HG03558 (cell line): ENCODE measurements at regions not wholly inside any gene's neighbourhood (a gene's known extent, or its start where the extent isn't known, plus 50 kb on each side); places are given as distances from the start of the nearest gene placed in this dataset.
"Not testable (repeated sequence)": the region's sequence is repeated elsewhere in the genome, so short reads cannot be mapped to it uniquely, and the experiment has no call there.

ENCODE experiments used
- ATAC-seq: cut with Tn5 transposase; IDR thresholded peaks from one replicate; pipeline ENCODE4 v1.9.1; 2021; ENCODE audit warnings: moderate number of reproducible peaks; ENCODE audit not compliant: unreplicated experiment; ENCODE audit errors: extremely low read depth

DNA sequence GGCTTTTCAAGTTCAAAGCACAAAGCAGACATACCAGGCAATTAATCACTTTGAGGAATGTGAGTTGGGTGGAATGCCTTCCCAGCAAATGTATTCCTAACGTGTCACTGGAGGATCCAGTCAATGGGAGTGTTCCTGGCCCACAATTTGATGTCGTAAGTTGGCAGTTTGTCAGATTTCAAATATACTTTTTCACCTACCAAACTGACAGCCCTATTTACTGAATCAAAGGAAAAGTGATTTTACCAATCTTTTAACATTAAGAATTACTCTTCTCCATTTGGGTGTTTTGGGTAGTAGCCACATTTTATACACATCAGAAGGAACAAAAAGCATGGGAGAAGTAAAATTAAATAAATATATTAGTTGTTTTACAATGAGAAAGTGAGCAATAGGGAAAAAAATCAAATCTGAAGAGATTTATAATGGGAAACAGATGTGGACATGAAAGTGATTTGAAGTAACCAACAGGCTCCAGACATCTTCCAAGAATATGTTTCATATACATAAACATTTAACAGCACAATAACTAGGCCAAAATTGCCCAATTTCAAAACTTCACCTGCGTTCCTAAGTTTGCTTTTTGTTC, 222.9 kb downstream of the MTERF1 start:
- no peak for ATAC-seq

DNA sequence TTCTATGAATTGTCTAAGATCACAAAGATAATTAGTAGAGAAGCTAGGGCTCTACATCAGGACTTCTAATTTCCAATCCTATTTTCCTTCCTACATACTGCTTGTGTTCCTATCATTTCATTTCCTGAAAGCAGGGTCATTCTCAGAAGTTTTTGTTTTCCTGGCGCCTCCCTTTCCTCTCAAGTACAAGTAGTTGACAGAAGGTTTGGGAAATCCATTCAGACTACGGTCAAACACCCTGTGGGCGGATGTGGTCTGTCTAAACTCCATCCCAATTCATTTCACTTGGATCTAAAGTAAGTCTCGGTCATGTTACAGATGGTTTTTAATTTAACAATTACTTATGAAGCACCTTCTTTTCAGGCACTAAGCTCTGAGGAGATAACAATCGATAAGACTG, 221.4 kb downstream of the MTERF1 start:
- no peak for ATAC-seq

DNA sequence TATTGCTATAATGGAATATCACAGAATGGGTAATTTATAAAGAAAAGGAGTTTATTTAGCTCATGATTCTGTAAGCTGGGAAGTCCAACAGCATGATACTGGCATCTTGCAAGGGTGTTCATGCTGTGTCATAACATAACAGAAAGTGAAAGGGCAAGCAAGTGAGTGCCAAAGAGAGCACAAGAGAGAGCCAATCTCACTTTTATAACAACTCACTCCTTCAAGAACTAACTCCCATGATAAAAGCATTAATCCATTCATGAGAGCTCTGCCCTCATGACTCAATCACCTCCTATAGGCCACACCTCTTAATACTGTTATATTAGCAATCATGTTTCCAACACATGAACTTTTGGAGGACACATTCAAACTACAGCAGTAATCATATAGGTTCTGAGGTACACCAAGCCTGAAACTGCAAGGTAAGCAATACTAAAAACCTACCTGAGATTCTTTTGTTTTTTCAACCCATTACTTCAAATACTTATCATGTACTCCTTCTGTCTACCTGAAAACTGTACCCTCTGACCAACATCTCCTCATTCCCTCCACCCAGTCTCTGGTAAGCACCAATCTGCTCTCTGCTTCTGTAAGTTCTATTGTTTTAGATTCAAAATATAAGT, 219.7 kb downstream of the MTERF1 start:
- no peak for ATAC-seq

DNA sequence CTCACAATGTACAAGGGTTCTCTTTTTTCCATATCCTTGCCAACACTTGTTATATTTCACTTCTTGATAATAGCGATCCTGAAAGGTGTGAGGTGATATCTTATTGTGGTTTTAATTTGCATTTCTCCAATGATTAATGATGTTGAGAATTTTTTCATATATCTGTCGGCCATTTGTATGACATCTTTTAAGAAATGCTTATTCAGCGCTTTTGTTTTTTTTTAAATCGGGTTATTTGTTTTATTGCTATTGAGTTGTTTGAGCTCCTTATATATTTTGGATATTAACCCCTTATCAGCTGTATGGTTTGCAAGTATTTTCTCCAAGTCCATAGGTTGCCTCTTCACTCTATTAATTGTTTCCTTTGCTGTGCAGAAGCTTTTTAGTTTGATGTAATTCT, 218.8 kb downstream of the MTERF1 start:
- no peak for ATAC-seq

DNA sequence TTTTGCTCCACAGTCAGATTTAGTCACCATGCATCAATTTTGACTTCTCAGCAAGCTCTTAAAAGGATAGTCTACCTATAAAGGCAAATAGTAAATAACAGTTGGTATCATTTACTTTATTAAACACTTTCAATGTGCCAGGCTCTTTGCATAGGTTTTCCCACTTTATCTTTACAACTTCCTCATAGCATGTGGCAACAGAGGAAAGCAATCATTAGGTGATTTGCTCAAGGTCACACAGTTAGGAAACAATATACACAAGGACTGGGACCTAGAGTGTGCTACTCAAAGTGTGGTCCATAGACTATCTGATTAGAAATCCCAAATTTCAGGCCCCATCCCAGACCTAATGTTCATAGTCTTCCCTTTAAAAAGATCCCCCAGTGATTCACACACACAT, 212.3 kb downstream of the MTERF1 start:
- ATAC-seq = no peak

DNA sequence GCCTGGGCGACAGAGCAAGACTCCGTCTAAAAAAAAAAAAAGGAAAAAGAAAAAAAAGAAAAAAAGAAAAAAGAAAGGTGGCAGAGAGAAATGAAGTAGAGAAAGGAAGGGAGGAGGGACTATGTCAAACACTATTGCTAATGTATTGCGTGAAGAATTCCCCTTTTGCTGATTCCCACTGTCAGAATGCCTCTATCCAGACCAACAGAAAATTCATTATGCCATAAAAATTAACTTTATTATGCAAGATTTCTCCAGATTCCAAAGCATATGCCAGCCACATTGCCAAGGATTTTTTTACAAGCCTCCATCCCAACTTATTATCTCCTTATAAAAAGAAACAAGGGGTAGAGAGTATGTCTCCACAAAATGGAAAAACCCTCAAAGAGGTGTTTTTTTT, 209.3 kb downstream of the MTERF1 start:
- ATAC-seq = no peak

DNA sequence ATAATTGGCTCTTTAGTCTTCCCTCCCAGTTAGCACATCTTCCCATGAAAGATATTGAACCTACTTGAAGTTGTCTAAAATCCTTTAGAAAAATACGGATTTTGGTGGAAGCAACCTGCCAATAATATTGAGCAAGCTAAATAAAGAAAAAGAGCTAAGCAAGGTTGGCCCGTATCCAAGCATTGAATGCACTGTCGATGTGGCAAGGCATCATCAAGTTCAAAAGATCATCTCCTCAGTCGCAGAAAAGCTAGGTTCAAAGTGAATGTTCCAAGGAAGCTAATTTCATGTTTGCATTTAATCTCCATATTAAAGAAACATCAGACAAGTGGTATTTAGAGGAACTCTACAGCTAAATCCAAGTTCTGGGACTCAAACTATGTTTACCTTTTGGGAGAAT, 206.0 kb downstream of the MTERF1 start:
- ATAC-seq = no peak

DNA sequence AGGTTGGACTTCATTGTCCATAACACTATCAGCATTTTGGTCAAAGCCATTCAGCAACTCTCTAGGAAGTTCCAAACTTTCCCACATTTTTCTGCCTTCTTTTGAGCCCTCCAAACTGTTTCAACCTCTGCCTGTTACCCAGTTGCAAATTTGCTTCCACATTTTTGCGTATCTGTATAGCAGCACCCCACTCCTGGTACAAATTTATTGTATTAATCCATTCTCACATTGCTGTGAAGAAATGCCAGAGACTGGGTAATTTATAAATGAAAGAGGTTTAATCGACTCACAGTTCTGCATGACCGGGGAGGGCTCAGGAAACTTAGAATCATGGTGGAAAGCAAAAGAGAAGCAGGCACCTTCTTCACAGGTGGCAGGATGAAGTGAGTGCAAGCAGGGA, 198.8 kb downstream of the MTERF1 start:
- ATAC-seq = no peak

DNA sequence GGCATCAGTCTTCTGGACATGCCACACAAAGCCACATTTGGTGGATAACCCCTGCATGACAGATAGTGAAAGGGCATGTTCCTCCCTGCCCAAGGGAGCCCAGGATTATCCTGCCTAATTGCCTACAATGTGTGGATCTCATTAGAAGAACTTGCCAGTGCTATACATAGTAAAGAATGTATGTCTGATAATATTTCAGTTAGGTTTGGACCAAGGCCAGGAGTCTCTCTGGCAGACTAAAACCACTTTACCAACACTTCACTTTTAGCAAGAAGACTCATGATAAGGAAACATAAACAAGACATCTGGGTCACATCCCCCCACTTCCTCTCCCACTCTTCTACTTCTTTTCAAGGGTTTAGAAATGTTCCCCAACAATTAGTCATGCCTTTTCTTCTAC, 196.7 kb downstream of the MTERF1 start:
- ATAC-seq = no peak

DNA sequence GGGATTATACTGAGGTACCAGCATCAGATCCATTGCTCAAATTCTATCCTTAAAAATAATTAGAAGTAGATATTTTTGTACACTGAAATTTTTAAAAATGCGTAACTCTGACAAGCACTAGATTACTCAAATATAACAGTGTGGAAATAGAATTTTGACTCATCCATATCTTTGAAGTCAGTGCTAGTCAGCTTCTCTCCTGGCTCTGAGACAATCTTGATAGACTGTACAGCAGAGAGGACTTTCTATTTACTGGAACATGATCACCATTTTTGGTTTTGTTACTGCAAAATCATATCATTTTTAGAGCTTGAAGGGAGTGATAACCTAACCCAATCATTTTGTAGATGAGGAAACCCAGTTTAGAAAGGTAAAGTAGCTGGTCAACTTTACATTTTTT, 195.0 kb downstream of the MTERF1 start:
- ATAC-seq = no peak

DNA sequence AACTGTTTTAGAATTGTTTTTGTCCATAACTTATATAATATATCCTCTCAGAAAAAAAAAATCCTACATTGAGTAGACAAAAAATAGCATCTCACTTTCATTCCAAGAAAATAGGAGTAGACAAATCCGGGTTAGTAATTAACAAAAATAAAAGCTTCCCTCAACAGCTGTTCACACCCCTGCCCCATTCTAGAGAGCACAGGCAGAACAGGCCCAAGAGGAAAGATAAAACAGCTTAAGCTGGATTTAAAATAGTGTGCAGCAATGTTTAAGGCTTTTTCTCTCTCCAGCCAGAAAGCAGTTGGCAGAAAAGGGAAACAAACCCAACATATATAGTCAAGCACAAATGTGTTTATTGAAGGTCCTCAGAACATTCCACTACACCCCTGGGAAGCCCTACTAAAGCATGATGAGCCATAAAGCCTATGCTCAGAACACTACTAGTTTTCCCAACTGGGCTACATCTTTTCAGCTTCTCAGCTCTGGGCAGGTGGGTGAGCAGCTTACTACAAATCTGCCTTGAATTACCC, 189.9 kb downstream of the MTERF1 start:
- no peak for ATAC-seq

DNA sequence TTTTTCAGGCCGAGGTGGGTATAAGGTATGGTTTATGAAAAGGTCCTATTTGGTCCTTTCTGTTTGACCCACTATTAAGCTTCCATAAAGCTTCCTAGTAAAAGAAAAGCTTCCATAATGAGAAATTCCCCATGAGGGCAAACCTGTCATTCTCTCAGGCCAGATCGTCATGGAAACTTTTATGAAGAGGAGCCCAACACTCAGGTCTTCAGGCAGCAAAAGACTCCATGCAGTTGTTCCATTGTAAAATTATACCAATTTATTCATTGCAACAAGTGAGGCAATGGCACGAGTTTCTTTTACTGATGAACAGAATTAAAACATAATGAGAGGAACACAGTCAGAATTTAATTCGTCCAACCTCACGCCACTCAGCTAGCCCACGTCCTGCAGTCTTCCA, 188.6 kb downstream of the MTERF1 start:
- ATAC-seq = no peak

DNA sequence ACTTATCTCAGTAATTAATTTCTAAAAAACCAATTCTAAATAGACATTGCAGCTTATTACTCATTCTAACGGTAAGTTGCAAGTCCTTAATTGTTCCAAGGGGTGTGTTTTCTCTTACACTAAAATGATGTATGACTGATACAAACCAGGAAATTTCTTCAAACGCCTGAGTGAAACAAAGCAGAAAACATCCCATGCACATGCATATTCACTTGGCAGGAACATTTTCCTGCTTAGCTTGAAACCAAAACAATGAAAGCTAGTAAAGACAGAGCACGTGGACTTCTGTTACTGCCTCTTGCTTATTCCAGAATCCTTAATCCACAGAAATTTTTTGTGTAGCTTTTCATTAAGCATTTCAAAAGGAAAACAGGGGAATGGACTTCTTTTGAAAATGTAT, 187.7 kb downstream of the MTERF1 start:
- ATAC-seq = no peak

DNA sequence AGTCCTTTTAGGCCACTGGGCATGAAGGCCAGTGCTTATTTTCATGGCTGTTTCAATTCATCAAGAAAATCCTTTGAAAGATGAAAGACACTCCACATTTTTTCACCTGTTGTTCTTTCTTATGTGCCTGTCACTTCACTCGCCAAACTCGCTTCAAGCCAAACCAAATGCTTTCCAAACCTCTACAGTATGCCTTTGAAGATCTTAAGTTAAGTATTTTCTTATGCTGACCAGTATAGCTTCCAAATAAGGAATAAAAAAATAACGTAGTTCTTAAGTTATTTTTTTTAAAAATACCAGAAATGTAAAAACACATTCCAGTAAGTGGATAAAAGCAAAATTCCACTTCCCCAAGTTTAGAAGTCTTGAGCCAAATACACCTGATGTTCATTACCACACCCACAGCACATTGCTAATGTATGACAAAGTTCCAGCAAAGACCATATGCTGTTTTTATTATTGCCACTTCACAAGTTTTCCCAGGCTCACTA, 186.1 kb downstream of the MTERF1 start:
- ATAC-seq = no peak

DNA sequence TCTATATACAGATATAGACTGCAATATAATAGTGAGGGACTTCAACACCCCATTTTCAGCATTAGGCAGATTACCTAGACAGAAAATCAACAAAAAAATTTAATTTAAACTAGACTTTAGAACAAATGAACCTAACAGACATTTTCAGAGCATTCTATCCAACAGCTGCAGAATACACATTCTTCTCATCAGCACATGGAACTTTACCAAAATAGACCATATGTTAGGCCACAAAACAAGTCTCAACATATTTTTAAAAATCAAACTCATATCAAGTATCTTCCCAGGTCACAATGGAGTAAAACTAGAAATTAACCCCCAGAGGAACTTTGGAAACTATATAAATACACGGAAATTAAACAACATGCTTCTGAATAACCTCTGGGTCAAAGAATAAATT, 169.6 kb downstream of the MTERF1 start:
- no peak for ATAC-seq

DNA sequence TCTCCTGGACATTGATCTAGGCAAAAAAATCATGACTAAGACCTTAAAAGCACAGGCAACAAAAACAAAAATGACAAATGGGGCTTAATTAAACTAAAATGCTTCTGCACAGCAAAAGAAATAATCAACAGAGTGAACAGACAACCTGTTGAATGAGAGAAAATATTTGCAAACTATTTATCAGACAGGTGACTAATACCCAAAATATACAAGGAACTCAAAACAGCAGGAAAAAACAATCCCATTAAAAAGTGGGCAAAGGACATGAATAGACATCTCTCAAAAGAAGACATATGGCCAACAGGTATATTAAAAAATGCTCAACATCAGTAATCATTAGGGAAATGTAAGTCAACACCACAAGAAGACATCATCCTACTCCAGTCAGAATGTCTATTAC, 166.8 kb downstream of the MTERF1 start:
- ATAC-seq = no peak

DNA sequence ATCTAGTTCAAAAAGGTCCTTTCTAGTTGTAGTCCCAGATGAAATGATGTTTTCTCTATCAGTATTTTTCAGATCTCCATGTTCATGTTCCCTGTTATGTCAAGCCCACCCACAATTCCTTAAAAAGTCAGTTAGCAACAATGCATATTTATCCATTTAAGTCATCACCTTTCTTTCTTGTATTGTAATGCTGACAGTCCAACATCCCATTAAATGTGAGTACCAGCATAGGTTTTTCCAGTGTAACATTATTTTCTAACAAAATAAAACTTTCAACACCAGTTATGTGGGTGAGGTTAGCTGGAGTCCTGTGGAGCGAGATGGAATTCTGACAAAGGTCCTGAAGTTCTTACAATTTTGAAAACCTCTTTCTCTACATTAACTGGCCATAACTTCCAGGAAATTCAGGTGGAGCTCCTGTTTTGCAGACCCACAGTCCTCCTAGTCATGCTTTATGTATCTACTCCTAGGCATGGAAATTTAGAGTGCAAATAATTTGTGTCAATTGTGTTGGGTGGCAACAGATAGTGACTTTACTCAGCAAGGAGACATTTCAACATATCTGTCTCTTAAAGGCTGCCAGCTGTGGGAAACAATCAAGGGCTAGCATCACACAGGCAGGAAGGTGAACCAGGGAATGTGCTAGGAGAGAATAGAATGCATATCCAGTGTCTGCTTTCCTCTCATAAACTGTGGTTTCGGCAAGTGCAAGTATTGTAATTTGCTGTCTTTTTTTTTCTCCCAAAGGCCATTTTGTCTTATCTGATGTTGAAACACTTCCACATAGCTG, 162.6 kb downstream of the MTERF1 start:
- ATAC-seq = no peak

DNA sequence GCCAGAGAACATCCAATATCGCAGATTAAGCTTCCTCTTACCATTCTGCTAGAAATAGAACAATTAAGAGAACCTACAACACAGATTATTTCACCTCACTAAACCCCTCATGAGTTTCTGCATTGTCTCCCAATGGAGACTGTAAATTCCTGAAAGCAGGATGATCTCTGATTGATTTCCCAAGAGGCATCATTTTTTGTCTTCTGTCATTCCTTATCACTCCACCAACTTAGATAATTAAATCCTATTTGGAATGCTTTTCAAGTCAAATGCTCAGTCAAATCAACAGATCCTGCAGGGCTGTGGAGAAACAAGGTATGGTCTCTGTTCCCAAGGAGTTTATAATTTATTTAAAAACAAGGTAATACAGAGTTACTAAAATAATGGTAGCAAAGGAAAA, 161.5 kb downstream of the MTERF1 start:
- no peak for ATAC-seq

DNA sequence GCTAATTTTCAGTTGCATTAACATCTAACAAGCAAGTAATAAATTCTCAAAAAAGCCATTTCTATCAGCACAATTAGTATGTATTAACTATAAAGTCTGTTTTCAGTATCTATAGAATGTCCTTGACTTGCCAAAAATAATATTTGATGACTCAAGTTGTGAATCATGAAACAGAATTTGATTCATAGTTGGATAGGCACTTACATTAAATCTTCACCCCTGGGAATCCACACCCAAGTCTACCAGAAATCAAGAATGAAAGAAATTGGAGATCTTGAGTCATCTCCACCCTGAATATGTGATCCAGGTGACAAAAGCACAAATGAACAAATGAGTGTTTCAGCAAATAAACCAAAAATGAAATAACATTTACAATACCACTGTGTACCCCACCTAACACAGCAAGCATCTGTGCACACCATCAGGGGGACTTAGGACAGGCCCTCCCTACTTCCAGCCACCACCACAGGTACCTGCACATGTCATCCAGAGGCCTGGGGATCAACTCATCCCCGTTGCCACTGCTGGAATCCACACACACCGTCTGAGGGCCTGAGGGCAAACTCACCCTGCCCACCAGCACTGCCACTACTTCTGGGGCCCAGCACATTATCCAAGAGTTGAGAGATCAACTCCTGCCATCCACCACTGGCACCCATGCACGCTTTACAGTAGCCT, 160.1 kb downstream of the MTERF1 start:
- no peak for ATAC-seq

DNA sequence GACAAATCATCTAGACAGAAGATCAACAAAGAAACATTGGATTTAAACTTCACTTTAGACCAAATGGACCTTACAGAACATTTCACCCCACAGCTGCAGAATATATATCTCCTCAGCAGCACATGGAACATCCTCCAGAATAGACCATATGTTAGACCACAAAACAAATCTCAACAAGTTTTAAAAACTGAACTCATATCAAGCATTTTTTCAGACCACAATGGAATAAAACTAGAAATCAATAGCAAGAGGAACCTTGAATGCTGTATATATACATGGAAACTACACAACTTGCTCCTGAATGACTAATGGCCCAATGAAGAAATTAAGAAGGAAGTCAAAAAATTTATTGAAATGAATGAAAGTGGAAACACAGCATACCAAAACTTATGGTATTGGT, 157.7 kb downstream of the MTERF1 start:
- no peak for ATAC-seq

DNA sequence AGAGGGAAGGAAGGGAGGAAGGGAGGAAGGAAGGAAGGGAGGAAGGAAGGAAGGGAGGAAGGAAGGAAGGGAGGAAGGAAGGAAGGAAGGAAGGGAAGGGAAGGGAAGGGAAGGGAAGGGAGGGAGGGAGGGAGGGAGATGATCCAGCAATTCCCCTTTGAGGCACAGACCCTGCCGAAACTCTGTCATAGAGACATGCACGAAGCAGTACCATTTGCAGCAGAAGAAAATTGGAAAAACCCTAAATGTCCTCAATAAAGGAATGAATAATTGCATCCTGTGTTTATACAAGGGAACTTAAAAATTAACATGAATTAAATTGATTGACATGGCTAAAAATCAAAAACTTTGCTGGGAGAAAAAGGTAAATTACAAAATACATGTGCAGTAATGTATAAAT, 151.5 kb downstream of the MTERF1 start:
- not testable (repeated sequence) for ATAC-seq
